ENCODE measurements at regions not wholly inside any gene's neighbourhood (a gene's known extent, or its start where the extent isn't known, plus 50 kb on each side); places are given as distances from the start of the nearest gene placed in this dataset.

DNA sequence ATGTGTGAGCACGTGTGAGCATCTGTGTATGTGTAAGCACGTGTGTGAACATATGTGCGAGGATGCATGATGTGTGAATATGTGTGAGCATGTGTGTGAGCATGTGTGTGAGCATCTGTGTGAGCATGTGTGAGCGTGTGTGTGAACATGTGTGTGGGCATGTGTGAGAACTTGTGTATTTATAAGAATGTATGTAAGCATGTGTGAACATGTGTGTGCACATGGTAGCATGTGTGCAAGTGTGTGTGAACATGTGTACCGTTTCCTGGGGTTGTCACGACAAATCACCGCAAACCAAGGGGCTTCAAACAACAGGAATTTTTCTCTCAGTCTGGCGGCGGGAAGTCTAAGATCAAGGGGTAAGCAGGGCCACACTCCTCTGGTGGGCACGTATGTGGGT, 238.3 kb downstream of the CTTN start:
- TF ChIP-seq, protein P1, sequence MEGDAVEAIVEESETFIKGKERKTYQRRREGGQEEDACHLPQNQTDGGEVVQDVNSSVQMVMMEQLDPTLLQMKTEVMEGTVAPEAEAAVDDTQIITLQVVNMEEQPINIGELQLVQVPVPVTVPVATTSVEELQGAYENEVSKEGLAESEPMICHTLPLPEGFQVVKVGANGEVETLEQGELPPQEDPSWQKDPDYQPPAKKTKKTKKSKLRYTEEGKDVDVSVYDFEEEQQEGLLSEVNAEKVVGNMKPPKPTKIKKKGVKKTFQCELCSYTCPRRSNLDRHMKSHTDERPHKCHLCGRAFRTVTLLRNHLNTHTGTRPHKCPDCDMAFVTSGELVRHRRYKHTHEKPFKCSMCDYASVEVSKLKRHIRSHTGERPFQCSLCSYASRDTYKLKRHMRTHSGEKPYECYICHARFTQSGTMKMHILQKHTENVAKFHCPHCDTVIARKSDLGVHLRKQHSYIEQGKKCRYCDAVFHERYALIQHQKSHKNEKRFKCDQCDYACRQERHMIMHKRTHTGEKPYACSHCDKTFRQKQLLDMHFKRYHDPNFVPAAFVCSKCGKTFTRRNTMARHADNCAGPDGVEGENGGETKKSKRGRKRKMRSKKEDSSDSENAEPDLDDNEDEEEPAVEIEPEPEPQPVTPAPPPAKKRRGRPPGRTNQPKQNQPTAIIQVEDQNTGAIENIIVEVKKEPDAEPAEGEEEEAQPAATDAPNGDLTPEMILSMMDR (IDR thresholded peaks at IDR 0.05) = no peak
- no peak for TF ChIP-seq TAF1 (IDR thresholded peaks at IDR 0.05; ENCODE audit: borderline replicate concordance, low read depth, low read length)
- TF ChIP-seq, protein P2, sequence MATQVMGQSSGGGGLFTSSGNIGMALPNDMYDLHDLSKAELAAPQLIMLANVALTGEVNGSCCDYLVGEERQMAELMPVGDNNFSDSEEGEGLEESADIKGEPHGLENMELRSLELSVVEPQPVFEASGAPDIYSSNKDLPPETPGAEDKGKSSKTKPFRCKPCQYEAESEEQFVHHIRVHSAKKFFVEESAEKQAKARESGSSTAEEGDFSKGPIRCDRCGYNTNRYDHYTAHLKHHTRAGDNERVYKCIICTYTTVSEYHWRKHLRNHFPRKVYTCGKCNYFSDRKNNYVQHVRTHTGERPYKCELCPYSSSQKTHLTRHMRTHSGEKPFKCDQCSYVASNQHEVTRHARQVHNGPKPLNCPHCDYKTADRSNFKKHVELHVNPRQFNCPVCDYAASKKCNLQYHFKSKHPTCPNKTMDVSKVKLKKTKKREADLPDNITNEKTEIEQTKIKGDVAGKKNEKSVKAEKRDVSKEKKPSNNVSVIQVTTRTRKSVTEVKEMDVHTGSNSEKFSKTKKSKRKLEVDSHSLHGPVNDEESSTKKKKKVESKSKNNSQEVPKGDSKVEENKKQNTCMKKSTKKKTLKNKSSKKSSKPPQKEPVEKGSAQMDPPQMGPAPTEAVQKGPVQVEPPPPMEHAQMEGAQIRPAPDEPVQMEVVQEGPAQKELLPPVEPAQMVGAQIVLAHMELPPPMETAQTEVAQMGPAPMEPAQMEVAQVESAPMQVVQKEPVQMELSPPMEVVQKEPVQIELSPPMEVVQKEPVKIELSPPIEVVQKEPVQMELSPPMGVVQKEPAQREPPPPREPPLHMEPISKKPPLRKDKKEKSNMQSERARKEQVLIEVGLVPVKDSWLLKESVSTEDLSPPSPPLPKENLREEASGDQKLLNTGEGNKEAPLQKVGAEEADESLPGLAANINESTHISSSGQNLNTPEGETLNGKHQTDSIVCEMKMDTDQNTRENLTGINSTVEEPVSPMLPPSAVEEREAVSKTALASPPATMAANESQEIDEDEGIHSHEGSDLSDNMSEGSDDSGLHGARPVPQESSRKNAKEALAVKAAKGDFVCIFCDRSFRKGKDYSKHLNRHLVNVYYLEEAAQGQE (IDR thresholded peaks at IDR 0.05; ENCODE audit: low read depth, low read length) = no peak

All from SK-N-SH (cell line).